HG03064 (cell line): ENCODE measurements at regions not wholly inside any gene's neighbourhood (a gene's known extent, or its start where the extent isn't known, plus 50 kb on each side); places are given as distances from the start of the nearest gene placed in this dataset.

Experiments used
- ATAC-seq: cut with Tn5 transposase; IDR thresholded peaks from one replicate; pipeline ENCODE4 v1.9.1; 2021; ENCODE audit warnings: low read depth; ENCODE audit not compliant: unreplicated experiment

DNA sequence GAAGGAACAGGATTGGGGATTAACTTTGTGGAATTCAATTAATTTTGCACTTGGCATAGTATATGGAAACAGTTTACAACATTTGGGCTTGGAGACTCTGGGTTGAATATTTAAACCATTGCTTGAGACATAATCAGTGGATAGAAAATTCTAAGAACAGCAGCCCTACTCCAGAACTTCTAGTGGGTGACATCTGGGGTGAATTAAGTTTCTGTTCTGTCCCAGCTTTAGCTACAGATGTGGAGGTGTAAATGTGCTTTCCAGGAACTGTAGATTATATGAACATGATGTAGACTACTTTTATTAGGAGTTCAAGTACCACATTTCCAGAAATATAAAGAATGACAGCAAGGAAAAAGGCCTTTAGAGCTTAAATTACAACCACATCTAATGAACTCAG lies 51.9 kb upstream of the SKAP2 start:
- no peak for ATAC-seq
